ENCODE measurements at regions not wholly inside any gene's neighbourhood (a gene's known extent, or its start where the extent isn't known, plus 50 kb on each side); places are given as distances from the start of the nearest gene placed in this dataset.

DNA sequence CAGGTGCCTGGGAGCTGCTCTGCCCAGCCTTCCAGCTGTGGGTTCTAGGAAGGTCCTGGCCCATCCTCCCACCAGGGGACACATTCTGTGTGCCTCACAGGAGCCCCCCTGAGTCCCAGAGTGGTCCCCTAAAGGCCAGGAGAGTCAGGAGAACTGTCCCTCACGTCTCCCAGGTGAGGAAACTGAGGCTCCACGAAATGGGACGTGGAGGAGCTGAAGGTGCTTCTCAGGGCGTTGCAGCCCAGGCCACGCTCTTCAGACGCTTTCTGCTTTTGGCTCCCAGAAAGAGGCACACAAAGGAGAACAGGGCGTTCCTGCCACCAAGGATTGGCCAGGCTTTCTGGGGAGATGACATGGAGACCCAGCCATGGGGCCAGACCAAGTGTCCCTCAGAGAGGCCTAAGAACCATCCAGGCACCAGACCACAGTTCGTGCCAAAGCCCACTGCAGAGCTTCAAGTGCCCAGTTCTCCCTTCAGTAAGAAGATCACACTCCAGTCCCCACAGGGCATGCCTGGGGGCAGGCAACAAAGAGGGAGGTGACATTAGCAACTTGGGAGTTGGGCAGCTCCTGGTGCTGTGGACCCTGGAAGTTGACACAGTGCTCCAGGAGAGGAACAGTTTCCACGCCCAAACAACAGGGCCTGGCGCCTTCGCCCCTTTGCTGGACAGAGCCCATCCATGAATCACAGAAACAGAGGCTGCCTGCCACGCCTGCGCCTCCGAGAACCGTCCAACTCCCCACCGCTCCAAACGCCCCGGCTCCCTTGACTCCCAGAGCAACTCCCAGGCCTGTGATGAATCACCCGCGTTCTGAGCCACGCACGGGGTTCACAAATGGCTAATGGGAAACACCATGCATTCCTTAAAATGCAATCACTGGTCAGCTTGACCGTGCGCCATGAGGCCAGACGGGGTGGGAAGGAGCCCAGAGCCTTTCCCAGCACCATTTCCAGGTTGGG lies 589.2 kb downstream of the BRD1 start:
- intact Hi-C loops (cut with DNase I) = no loop called here
- Histone ChIP-seq H3K36me3 (no peaks in the 10 kb centered on the region), H3K4me3 (no peak overlapping the region), H3K4me1 (ENCODE audit: insufficient read depth) (no peaks in the 10 kb centered on the region), H3K9me3 (no peaks in the 10 kb centered on the region), H3K27ac (no peak overlapping the region), H3K27me3 (no peaks in the 10 kb centered on the region)
- DNase-seq = peak in 1 of 5 donors; percentile 28
- 45 to 55% (median 51%) methylated on average over 22 to 25 of the region's 25 CpGs for WGBS, 3 donors
- TF ChIP-seq POLR2A (IDR thresholded peaks at IDR 0.05) (no peak), EP300 (IDR thresholded peaks at IDR 0.05) (no peak)
- TF ChIP-seq, protein P1, sequence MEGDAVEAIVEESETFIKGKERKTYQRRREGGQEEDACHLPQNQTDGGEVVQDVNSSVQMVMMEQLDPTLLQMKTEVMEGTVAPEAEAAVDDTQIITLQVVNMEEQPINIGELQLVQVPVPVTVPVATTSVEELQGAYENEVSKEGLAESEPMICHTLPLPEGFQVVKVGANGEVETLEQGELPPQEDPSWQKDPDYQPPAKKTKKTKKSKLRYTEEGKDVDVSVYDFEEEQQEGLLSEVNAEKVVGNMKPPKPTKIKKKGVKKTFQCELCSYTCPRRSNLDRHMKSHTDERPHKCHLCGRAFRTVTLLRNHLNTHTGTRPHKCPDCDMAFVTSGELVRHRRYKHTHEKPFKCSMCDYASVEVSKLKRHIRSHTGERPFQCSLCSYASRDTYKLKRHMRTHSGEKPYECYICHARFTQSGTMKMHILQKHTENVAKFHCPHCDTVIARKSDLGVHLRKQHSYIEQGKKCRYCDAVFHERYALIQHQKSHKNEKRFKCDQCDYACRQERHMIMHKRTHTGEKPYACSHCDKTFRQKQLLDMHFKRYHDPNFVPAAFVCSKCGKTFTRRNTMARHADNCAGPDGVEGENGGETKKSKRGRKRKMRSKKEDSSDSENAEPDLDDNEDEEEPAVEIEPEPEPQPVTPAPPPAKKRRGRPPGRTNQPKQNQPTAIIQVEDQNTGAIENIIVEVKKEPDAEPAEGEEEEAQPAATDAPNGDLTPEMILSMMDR (IDR thresholded peaks at IDR 0.05) = no peak

DNA sequence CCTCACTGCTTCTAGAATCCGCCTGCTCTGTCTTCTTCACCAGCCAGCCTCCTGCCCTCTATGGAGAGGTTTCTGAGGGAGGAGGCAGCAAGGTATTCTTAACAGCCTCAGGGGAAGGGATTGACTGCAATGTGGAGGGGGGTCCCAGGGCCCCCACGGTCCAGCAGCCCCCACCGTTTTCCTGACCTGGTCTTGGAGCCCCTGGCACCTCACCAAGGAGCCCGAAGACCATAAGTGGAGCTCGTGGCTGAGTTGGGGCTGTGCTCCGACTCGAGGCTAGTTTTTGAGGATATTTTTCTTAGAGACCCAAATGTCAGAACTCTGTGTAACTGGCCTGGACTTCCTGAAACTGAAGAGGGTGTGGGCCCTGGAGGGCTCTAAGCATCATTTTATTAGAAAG lies 590.0 kb downstream of the BRD1 start:
- DNase-seq = no peak
- no peak overlapping the region for H3K4me3 ChIP-seq
- no peaks in the 10 kb centered on the region for H3K27me3 ChIP-seq
- WGBS, 3 donors = 38 to 50% (median 39%) methylated on average over 6 to 7 of the region's 7 CpGs
- no peak overlapping the region for H3K27ac ChIP-seq
- no peaks in the 10 kb centered on the region for H3K9me3 ChIP-seq
- no peaks in the 10 kb centered on the region for H3K4me1 ChIP-seq (ENCODE audit: insufficient read depth)
- intact Hi-C loops (cut with DNase I) = no loop called here
- H3K36me3 ChIP-seq = no peaks in the 10 kb centered on the region
- TF ChIP-seq EP300 (IDR thresholded peaks at IDR 0.05) = no peak
- TF ChIP-seq, protein P1 (IDR thresholded peaks at IDR 0.05) = no peak
- no peak for TF ChIP-seq POLR2A (IDR thresholded peaks at IDR 0.05)

- DNase-seq = no peak
- intact Hi-C loops (cut with DNase I) = no loop called here
- no peak overlapping the region for H3K4me3 ChIP-seq
- H3K36me3 ChIP-seq = no peaks in the 10 kb centered on the region
- H3K4me1 ChIP-seq (ENCODE audit: insufficient read depth) = no peaks in the 10 kb centered on the region
- no peaks in the 10 kb centered on the region for H3K9me3 ChIP-seq
- H3K27me3 ChIP-seq = no peaks in the 10 kb centered on the region
- 56 to 79% (median 66%) methylated on average over 3 of the region's 3 CpGs for WGBS, 3 donors
- no peak overlapping the region for H3K27ac ChIP-seq
- TF ChIP-seq EP300 (IDR thresholded peaks at IDR 0.05) (no peak), POLR2A (IDR thresholded peaks at IDR 0.05) (no peak)
- TF ChIP-seq, protein P1 (IDR thresholded peaks at IDR 0.05) = no peak
Measured at GRCh38 chr22:49237279-49237678, 590.4 kb downstream of the BRD1 start.

- Histone ChIP-seq H3K4me3 (no peak overlapping the region), H3K9me3 (no peaks in the 10 kb centered on the region), H3K4me1 (ENCODE audit: insufficient read depth) (no peaks in the 10 kb centered on the region), H3K27me3 (no peaks in the 10 kb centered on the region), H3K27ac (no peak overlapping the region), H3K36me3 (no peaks in the 10 kb centered on the region)
- intact Hi-C loops (cut with DNase I) = no loop called here
- WGBS, 3 donors = 88 to 89% (median 88%) methylated on average over 11 of the region's 11 CpGs
- TF ChIP-seq, protein P1 (IDR thresholded peaks at IDR 0.05) = no peak
- TF ChIP-seq POLR2A (IDR thresholded peaks at IDR 0.05) = no peak
- peak in 1 of 5 donors; percentile 10 for DNase-seq
Measured at GRCh38 chr22:49236541-49237075, 591.1 kb downstream of the BRD1 start.
